H1 (cell line): ENCODE measurements at regions not wholly inside any gene's neighbourhood (a gene's known extent, or its start where the extent isn't known, plus 50 kb on each side); places are given as distances from the start of the nearest gene placed in this dataset.

Experiments
- CTCF ChIA-PET: fragments of 300-600 bp; sonication (Branson Sonifier 250); formaldehyde crosslinking; loops from one replicate; lab custom pipeline; 2021; ENCODE audit not compliant: partially characterized antibody; lab: Charles Lee
- POLR2A ChIA-PET: fragments of 300-600 bp; sonication (Branson Sonifier 250); formaldehyde crosslinking; loops from one replicate; lab custom pipeline; 2021; ENCODE audit warnings: inconsistent platforms; ENCODE audit not compliant: partially characterized antibody; lab: Charles Lee
- DNase-seq, 2 experiments: peaks; one replicate each; pipeline versions ENCODE4 v3.0.0 to v3.0.0-alpha.2; 2010 to 2022; ENCODE audit warnings: low spot score in 2 of 2, low read depth in 1 of 2, mixed read lengths in 1 of 2
- FAIRE-seq: peaks from 2 replicates; lab custom pipeline; 2011; peaks lifted over from hg19 to GRCh38; lab: Jason Lieb, UNC
- H2AFZ ChIP-seq: 2 replicates; pipeline ENCODE4 v1.8.1; 2012; ENCODE audit warnings: low read length, inconsistent platforms
- H2AK5ac ChIP-seq: 2 replicates; pipeline ENCODE4 v1.6.1; 2013; ENCODE audit warnings: low read depth, low read length
- H2BK120ac ChIP-seq: replicated peaks from 2 replicates; pipeline ENCODE3; 2013; ENCODE audit warnings: low read depth, low read length, inconsistent platforms
- H2BK12ac ChIP-seq: 2 replicates; pipeline ENCODE4 v1.6.1; 2013; ENCODE audit warnings: low read depth, low read length
- H2BK15ac ChIP-seq: 2 replicates; pipeline ENCODE4 v1.6.1; 2013; ENCODE audit warnings: low read length
- H2BK20ac ChIP-seq: 2 replicates; pipeline ENCODE4 v1.6.1; 2013; ENCODE audit warnings: low read length
- H2BK5ac ChIP-seq: 2 replicates; pipeline ENCODE4 v1.6.1; 2013; ENCODE audit warnings: low read depth, low read length
- H3K14ac ChIP-seq: 2 replicates; pipeline ENCODE4 v1.6.1; 2013; ENCODE audit warnings: inconsistent platforms; ENCODE audit not compliant: insufficient read length
- H3K18ac ChIP-seq: 2 replicates; pipeline ENCODE4 v1.6.1; 2013; ENCODE audit warnings: low read length; ENCODE audit errors: extremely low read depth
- H3K23ac ChIP-seq: 2 replicates; pipeline ENCODE4 v1.6.1; 2013; ENCODE audit warnings: inconsistent platforms; ENCODE audit not compliant: insufficient read length
- H3K23me2 ChIP-seq: 2 replicates; pipeline ENCODE4 v1.6.1; 2013; ENCODE audit warnings: low read depth, low read length
- H3K27ac ChIP-seq: 2 replicates; pipeline ENCODE4 v1.6.1; 2011; ENCODE audit warnings: low read depth, low read length, inconsistent platforms
- H3K27me3 ChIP-seq, 4 experiments: replicated peaks in 1 of 4; 1 replicate in 1 of 4; 2 replicates in 3 of 4; pipeline versions ENCODE4 v1.6.1 to v1.8.1; 2011 to 2013; ENCODE audit warnings: low read length in 3 of 4, mild to moderate bottlenecking in 3 of 4, inconsistent platforms in 2 of 4, mixed read lengths in 2 of 4, moderate library complexity in 1 of 4; ENCODE audit not compliant: control insufficient read depth in 3 of 4, insufficient read depth in 3 of 4; ENCODE audit errors: extremely low read depth in 1 of 4
- H3K36me3 ChIP-seq, 4 experiments: 2 replicates each; pipeline versions ENCODE4 v1.6.1 to v1.8.1; 2011 to 2013; ENCODE audit warnings: mild to moderate bottlenecking in 4 of 4, low read length in 3 of 4, moderate library complexity in 2 of 4, control low read depth in 1 of 4, inconsistent platforms in 1 of 4; ENCODE audit not compliant: insufficient read depth in 4 of 4, control insufficient read depth in 2 of 4
- H3K4ac ChIP-seq: replicated peaks from 2 replicates; pipeline ENCODE3; 2013; ENCODE audit warnings: low read length, low read depth, mixed read lengths, inconsistent platforms; ENCODE audit not compliant: insufficient read length
- H3K4me1 ChIP-seq, 4 experiments: replicated peaks in 1 of 4; 1 replicate in 1 of 4; 2 replicates in 3 of 4; pipeline versions ENCODE4 v1.6.1 to v1.8.1; 2011 to 2013; ENCODE audit warnings: low read length in 3 of 4, inconsistent platforms in 2 of 4, mixed read lengths in 1 of 4; ENCODE audit not compliant: insufficient read depth in 4 of 4, control insufficient read depth in 3 of 4
- H3K4me2 ChIP-seq, 2 experiments: 2 replicates each; pipeline versions ENCODE4 v1.6.1 to v1.8.1; 2011 to 2013; ENCODE audit warnings: low read depth in 2 of 2, low read length in 2 of 2, control low read depth in 1 of 2, inconsistent platforms in 1 of 2, mild to moderate bottlenecking in 1 of 2; ENCODE audit not compliant: insufficient read depth in 1 of 2
- H3K4me3 ChIP-seq, 4 experiments: fragments of 200-600, 300-600 bp in 1 of 4; sonication (generic), shearing (Covaris generic), sonication (Bioruptor Twin) in 1 of 4; 2 replicates each; pipeline versions ENCODE4 v1.5.1 to v1.8.1; 2011 to 2016; ENCODE audit warnings: low read length in 4 of 4, low read depth in 3 of 4, control low read depth in 2 of 4, inconsistent platforms in 2 of 4, mild to moderate bottlenecking in 2 of 4, mixed read lengths in 1 of 4, moderate library complexity in 1 of 4; ENCODE audit not compliant: insufficient read depth in 2 of 4; ENCODE audit errors: extremely low read depth in 1 of 4
- H3K56ac ChIP-seq: replicated peaks from 2 replicates; pipeline ENCODE3; 2013; ENCODE audit warnings: low read depth, mild to moderate bottlenecking, mixed read lengths, low read length, inconsistent platforms; ENCODE audit not compliant: insufficient read length
- H3K79me1 ChIP-seq: 2 replicates; pipeline ENCODE4 v1.6.1; 2013; ENCODE audit warnings: low read depth, low read length, control low read depth
- H3K79me2 ChIP-seq, 2 experiments: 2 replicates each; pipeline versions ENCODE4 v1.6.1 to v1.8.1; 2012 to 2013; ENCODE audit warnings: low read length in 2 of 2, mild to moderate bottlenecking in 2 of 2, inconsistent platforms in 1 of 2; ENCODE audit not compliant: insufficient read depth in 2 of 2, control insufficient read depth in 1 of 2
- H3K9ac ChIP-seq, 4 experiments: replicated peaks in 1 of 4; 1 replicate in 1 of 4; 2 replicates in 3 of 4; pipeline versions ENCODE4 v1.6.1 to v1.8.1; 2011 to 2013; ENCODE audit warnings: low read depth in 3 of 4, low read length in 3 of 4, control low read depth in 2 of 4, mild to moderate bottlenecking in 2 of 4, moderate library complexity in 2 of 4, inconsistent platforms in 1 of 4; ENCODE audit errors: extremely low read depth in 1 of 4
- H3K9me3 ChIP-seq, 2 experiments: 2 replicates each; pipeline versions ENCODE4 v1.6.1 to v1.8.1; 2012 to 2013; ENCODE audit warnings: mild to moderate bottlenecking in 2 of 2, moderate library complexity in 2 of 2, control low read depth in 1 of 2, inconsistent platforms in 1 of 2, low read depth in 1 of 2, low read length in 1 of 2, mixed read lengths in 1 of 2; ENCODE audit not compliant: insufficient read depth in 2 of 2
- H4K20me1 ChIP-seq, 2 experiments: replicated peaks in 1 of 2; 2 replicates each; pipeline versions ENCODE3 to v1.8.1; 2011 to 2013; ENCODE audit warnings: inconsistent platforms in 2 of 2, low read length in 2 of 2, mild to moderate bottlenecking in 1 of 2; ENCODE audit not compliant: insufficient read depth in 2 of 2, control insufficient read depth in 1 of 2
- H4K5ac ChIP-seq: 2 replicates; pipeline ENCODE4 v1.6.1; 2013; ENCODE audit warnings: low read length, low read depth, mixed read lengths, inconsistent platforms; ENCODE audit not compliant: insufficient read length
- H4K8ac ChIP-seq: 2 replicates; pipeline ENCODE4 v1.8.0; 2013; ENCODE audit warnings: mild to moderate bottlenecking, moderate library complexity, low read length, inconsistent platforms; ENCODE audit not compliant: insufficient read depth; ENCODE audit errors: extremely low read depth
- H4K91ac ChIP-seq: replicated peaks from 2 replicates; pipeline ENCODE3; 2013; ENCODE audit warnings: low read length, mixed read lengths, inconsistent platforms; ENCODE audit not compliant: insufficient read length
- BRCA1 ChIP-seq: IDR thresholded peaks from 2 replicates; pipeline ENCODE4 v1.6.1; 2012; ENCODE audit warnings: low read depth, low read length, improper control_type of control experiment
- CEBPB ChIP-seq: IDR thresholded peaks from 2 replicates; pipeline ENCODE4 v1.6.1; 2012; ENCODE audit warnings: low read depth, low read length
- EZH2 ChIP-seq: fragments of 200-600 bp; sonication (generic); IDR thresholded peaks from 2 replicates; pipeline ENCODE4 v1.7.1; 2012; ENCODE audit warnings: low read depth, mild to moderate bottlenecking, moderate library complexity, low read length, inconsistent platforms; ENCODE audit not compliant: severe bottlenecking
- FOSL1 ChIP-seq: IDR thresholded peaks from 2 replicates; pipeline ENCODE4 v1.6.1; 2011; ENCODE audit warnings: mild to moderate bottlenecking, low read depth, low read length, moderate library complexity; ENCODE audit not compliant: insufficient read depth
- GABPA ChIP-seq: IDR thresholded peaks from 2 replicates; pipeline ENCODE4 v1.6.1; 2011; ENCODE audit warnings: mild to moderate bottlenecking, low read length, moderate library complexity, borderline replicate concordance; ENCODE audit not compliant: insufficient read depth
- JUN ChIP-seq: IDR thresholded peaks from 2 replicates; pipeline ENCODE4 v1.6.1; 2011; ENCODE audit warnings: low read depth, mild to moderate bottlenecking, improper control_type of control experiment, low read length
- KDM4A ChIP-seq: IDR thresholded peaks from one replicate; pipeline ENCODE4 v1.7.1; 2012; ENCODE audit warnings: low read depth, mild to moderate bottlenecking, moderate library complexity, low read length, inconsistent platforms; ENCODE audit not compliant: severe bottlenecking
- MAFK ChIP-seq: IDR thresholded peaks from 2 replicates; pipeline ENCODE4 v1.6.1; 2012; ENCODE audit warnings: low read depth, mild to moderate bottlenecking, improper control_type of control experiment, low read length
- RXRA ChIP-seq: IDR thresholded peaks from 2 replicates; pipeline ENCODE4 v1.6.1; 2011; ENCODE audit warnings: low read depth, mild to moderate bottlenecking, low read length, moderate library complexity; ENCODE audit not compliant: insufficient read depth
- SUZ12 ChIP-seq: fragments of 200-600 bp; sonication (generic); IDR thresholded peaks from 2 replicates; pipeline ENCODE4 v1.6.1; 2012; ENCODE audit warnings: mild to moderate bottlenecking, inconsistent platforms, low read length, moderate library complexity, mixed read lengths
- YY1 ChIP-seq: IDR thresholded peaks from 2 replicates; pipeline ENCODE4 v1.6.1; 2011; ENCODE audit warnings: low read depth, mild to moderate bottlenecking, low read length
- ZNF274 ChIP-seq: IDR thresholded peaks from 2 replicates; pipeline ENCODE4 v1.7.0; 2012; ENCODE audit warnings: low read length, borderline replicate concordance; ENCODE audit errors: extremely low read depth
- WGBS, 2 experiments: shearing (Covaris generic) in 1 of 2; methylation state at CpG; one replicate each; pipeline versions ENCODE4 v1.1.6 to v1.1.7; 2013 to 2015; ENCODE audit warnings: low lambda C conversion rate in 2 of 2, mixed read lengths in 2 of 2, inconsistent platforms in 1 of 2, low coverage in 1 of 2, missing lambda C conversion rate in 1 of 2; ENCODE audit not compliant: insufficient replicate concordance in 2 of 2, insufficient coverage in 1 of 2, insufficient read length in 1 of 2; ENCODE audit errors: extremely low coverage in 1 of 2, missing lambda C conversion rate in 1 of 2; 5-methylcytosine and 5-hydroxymethylcytosine counted together
- TF ChIP-seq, protein P1 (sequence below): IDR thresholded peaks from 2 replicates; pipeline ENCODE4 v1.6.1; 2012; ENCODE audit warnings: inconsistent platforms

DNA sequence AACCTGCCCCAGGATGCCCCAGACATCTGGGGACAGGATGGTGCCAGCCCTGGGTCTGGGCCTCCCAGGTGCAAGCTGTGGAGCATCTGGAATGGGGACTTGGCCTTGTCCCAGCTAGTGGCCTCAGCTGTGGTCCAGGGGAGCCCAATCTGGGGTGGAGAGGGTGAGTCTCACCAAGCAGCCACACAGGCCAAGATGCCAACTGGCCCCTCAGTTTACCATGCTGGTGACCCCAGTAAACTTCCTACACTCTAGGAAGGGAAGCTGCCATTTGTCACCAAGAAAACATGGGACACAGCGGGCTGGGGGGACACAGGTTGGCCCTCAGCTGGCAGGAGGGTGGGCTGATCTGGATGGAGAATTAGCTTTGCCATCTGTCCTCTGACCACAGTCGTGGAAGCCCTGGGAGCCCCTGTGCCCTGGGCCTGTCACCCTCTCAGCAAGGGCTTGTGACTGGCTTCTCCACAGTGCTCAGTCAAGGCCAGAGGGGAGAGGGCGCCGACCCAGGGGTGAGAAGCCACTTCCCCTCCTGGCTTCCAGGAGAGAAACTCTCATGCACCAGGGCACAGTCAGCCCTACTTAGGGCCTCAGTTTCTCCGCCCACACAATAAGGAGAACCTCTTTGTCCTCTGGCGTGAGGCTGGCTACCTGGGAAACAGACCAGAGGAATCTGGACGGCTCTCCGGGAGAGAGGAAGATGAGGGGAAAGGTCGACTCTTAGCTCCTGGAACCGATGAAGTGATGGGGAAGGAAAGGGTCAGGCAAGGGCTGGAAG lies 126.4 kb upstream of the SMURF2 start:
- H4K5ac ChIP-seq = no peak overlapping the region
- peaks cover 0 to 4% (median 3%) of the 10 kb centered on the region in 4 experiments; a peak in 6 of 7 replicates for H3K4me1 ChIP-seq
- CTCF ChIA-PET = interaction anchor here (1.4 kb wide), 1 partner anchor 14 kb away, joined by 4 read pairs; no protein-coding TSS in a partner anchor
- 90% methylated on average over 10 of the region's 10 CpGs; no CpG with 5 or more reads in 1 of the 2 experiments for WGBS, 2 experiments
- H3K27ac ChIP-seq = no peak overlapping the region
- DNase-seq (no peak), FAIRE-seq (no peak)
- no peaks in the 10 kb centered on the region for H3K79me2 ChIP-seq
- H3K36me3 ChIP-seq = no peaks in the 10 kb centered on the region
- no peaks in the 10 kb centered on the region for H3K79me1 ChIP-seq
- H3K27me3 ChIP-seq = no peaks in the 10 kb centered on the region
- H2BK12ac ChIP-seq = no peak overlapping the region
- no peak overlapping the region for H2BK120ac ChIP-seq
- no peaks in the 10 kb centered on the region for H3K23me2 ChIP-seq
- no peak overlapping the region for H2AFZ ChIP-seq
- no peak overlapping the region for H3K9ac ChIP-seq
- no peak overlapping the region for H3K56ac ChIP-seq
- no peak overlapping the region for H3K23ac ChIP-seq
- no peak overlapping the region for H4K8ac ChIP-seq
- H3K14ac ChIP-seq = no peak overlapping the region
- TF ChIP-seq EZH2 = no peak
- no peak for TF ChIP-seq KDM4A
- TF ChIP-seq BRCA1 = no peak
- no peak for TF ChIP-seq JUN
- TF ChIP-seq, protein P1, sequence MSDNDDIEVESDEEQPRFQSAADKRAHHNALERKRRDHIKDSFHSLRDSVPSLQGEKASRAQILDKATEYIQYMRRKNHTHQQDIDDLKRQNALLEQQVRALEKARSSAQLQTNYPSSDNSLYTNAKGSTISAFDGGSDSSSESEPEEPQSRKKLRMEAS = no peak
- no peak for TF ChIP-seq GABPA
- no peak for TF ChIP-seq MAFK
- no peak for TF ChIP-seq ZNF274
- TF ChIP-seq FOSL1 = no peak
- TF ChIP-seq SUZ12 = no peak
- no peak for TF ChIP-seq YY1
- TF ChIP-seq CEBPB = no peak
- no peak for TF ChIP-seq RXRA
- no peak overlapping the region for H3K18ac ChIP-seq
- no peak overlapping the region for H2AK5ac ChIP-seq
- H3K9me3 ChIP-seq = no peaks in the 10 kb centered on the region
- H4K20me1 ChIP-seq = peaks cover 0 to 4% of the 10 kb centered on the region in 2 experiments
- no peak overlapping the region for H4K91ac ChIP-seq
- no peak overlapping the region for H3K4me2 ChIP-seq
- H2BK15ac ChIP-seq = no peak overlapping the region
- no peak overlapping the region for H2BK20ac ChIP-seq
- H2BK5ac ChIP-seq = no peak overlapping the region
- H3K4me3 ChIP-seq = no peak overlapping the region
- POLR2A ChIA-PET = interaction anchor here (1.8 kb wide), 1 partner anchor 10 kb away, joined by 4 read pairs; no protein-coding TSS in a partner anchor
- H3K4ac ChIP-seq = no peak overlapping the region
